Fibroblast of peridontal ligament (primary cell): ENCODE measurements at regions not wholly inside any gene's neighbourhood (a gene's known extent, or its start where the extent isn't known, plus 50 kb on each side); places are given as distances from the start of the nearest gene placed in this dataset.

Experiments
- DNase-seq: peaks from one replicate; pipeline ENCODE4 v3.0.0-alpha.2; 2010; ENCODE audit errors: extremely low read depth

GRCh38 chr4:123319639-123320038, 77.0 kb upstream of the SPRY1 start:
- no peak for DNase-seq

DNA sequence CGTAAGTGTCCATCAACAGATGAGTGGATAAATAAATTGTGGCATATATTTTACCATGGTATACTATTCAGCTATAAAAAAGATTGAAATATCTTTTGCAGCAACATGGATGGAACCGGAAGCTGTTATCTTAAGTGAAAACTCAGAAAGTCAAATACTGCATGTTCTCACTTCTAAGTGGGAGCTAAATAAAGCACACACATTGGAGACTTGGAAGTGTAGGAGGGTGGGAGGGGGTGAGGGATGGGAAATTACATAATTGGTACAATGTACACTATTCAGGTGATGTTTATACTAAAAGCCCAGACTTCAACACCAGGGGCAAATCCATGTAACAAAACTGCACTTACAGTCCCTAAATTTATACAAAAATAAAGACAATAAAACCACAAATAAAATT, 72.6 kb upstream of the SPRY1 start:
- DNase-seq, result no peak

- DNase-seq, result no peak
Measured at GRCh38 chr4:123325241-123325681, 71.3 kb upstream of the SPRY1 start.

- no peak for DNase-seq
Measured at GRCh38 chr4:123327346-123327745, 69.2 kb upstream of the SPRY1 start.

DNA sequence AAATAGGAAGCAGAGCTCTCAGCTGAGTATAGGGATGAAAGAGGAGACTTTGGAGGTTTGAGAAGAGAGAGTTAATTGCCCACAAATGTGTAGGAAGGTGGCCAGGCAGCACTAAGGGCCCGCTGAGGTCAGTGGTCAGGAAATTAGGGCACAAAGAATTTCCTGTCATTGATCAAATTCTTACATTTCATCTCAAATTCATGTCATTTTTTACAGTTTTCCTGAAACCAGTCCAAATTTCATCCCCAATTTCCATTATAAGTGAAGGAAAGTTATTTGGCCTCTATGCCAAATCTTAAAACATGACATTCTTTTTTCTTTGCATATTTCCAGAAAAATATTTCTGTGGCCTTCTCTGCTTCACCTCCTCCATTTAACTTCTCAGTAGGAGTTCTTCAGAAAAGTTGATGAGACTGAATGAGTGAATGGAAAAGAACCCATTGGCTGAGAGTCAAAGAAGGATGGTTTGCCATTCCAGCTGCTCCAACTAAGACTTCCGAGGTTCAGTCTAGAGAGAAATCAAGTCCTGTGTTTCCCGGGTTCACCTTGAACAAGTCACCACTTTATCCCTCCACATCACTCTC, 68.7 kb upstream of the SPRY1 start:
- DNase-seq, result peak; percentile 67

- no peak for DNase-seq
Measured at GRCh38 chr4:123338715-123339114, 57.9 kb upstream of the SPRY1 start.

GRCh38 chr4:123339507-123340380, 56.9 kb upstream of the SPRY1 start:
- DNase-seq, result no peak

DNA sequence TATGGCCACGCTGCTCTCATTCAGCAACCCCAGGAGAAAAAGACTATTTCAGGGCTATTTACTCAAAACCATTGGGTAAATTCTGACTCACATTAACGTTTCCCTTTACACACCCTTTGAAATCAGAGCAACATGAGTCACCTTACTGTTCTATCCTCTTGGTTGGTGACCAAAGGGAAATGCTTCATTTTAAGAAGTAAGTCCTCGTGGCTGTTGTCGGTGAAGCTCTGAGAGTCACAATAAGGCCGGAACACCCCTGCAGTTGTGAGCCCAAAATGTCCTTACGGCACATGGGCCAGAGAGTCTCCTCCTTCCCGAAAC, 56.3 kb upstream of the SPRY1 start:
- DNase-seq, result peak; percentile 87

GRCh38 chr4:123342498-123342897, 54.1 kb upstream of the SPRY1 start:
- DNase-seq, result no peak

GRCh38 chr4:123343400-123344041, 53.1 kb upstream of the SPRY1 start:
- DNase-seq, result no peak

DNA sequence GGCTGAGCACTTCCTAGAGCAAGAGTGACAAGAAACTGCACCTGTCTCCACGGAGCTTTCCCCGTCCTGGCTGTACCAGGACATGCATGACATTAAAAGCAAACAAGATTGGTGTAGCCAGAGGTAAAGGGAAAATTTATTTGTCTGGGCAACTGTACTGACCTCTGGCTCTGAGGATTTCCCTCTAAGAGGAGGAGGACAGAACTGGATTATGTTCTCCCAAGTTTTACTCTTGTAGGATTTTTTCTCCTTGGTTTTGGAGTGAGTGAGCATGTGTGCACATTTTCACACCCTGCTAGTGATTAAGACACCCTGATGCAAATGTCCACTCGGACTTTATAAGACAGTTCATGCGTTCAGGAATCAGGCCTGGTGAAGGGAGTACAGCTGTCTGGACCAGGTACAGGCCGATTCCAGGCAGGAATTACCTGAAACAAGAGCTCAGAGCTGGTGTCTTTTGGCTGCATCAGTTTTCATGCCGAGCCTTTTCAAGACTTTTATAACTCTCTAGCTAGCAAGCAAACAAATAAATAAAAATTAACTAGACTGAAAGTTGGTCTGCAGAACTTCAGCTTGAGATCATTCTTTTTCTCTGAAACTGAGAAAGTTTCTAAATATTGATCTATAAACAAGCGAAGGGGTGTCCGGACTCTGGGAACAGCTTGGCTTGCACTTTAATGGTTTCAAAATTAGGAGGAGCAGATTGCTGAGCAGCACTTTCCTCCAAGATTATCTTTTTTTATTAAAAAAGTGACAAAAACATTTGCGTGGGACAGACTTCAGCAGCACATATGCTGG, 51.3 kb upstream of the SPRY1 start:
- DNase-seq, result no peak

- no peak for DNase-seq
Measured at GRCh38 chr4:123345935-123346300, 50.7 kb upstream of the SPRY1 start.

GRCh38 chr4:123346330-123346940, 50.2 kb upstream of the SPRY1 start:
- no peak for DNase-seq
